CD4-positive, alpha-beta T cell (primary cell): ENCODE measurements at regions not wholly inside any gene's neighbourhood (a gene's known extent, or its start where the extent isn't known, plus 50 kb on each side); places are given as distances from the start of the nearest gene placed in this dataset.

Experiments
- ATAC-seq: fragments of 200-7000 bp; cut with Tn5 transposase; one replicate; pipeline ENCODE4 v1.10.0; 2022; ENCODE audit warnings: mild to moderate bottlenecking; ENCODE audit not compliant: poor library complexity
- CTCF ChIA-PET: fragments of 350-600 bp; sonication (Branson Sonifier 250); formaldehyde crosslinking; loops from one replicate; lab custom pipeline; 2021; ENCODE audit warnings: antibody characterized with exemption, inconsistent platforms; lab: Charles Lee
- POLR2A ChIA-PET: fragments of 350-600 bp; sonication (Branson Sonifier 250); formaldehyde crosslinking; loops from one replicate; lab custom pipeline; 2021; ENCODE audit warnings: antibody characterized with exemption, inconsistent platforms; lab: Charles Lee
- DNase-seq, 14 experiments: peaks; one replicate each; pipeline ENCODE4 v3.0.0-alpha.2; 2013 to 2020; ENCODE audit warnings: mixed read lengths in 2 of 14
- H3K27ac ChIP-seq, 2 donors: one replicate each; pipeline versions ENCODE4 v1.5.1 to v1.7.0; 2013; ENCODE audit warnings: low read length in 2 of 2, low read depth in 1 of 2, mild to moderate bottlenecking in 1 of 2
- H3K27me3 ChIP-seq, 2 experiments: 1 replicate in 1 of 2; 2 replicates in 1 of 2; pipeline versions ENCODE4 v1.6.1 to v1.7.0; 2013; ENCODE audit warnings: low read length in 2 of 2, control low read depth in 1 of 2, mild to moderate bottlenecking in 1 of 2, moderate library complexity in 1 of 2; ENCODE audit not compliant: insufficient read depth in 2 of 2, control insufficient read depth in 1 of 2
- H3K36me3 ChIP-seq: one replicate; pipeline ENCODE4 v1.6.1; 2013; ENCODE audit warnings: low read length, control low read depth; ENCODE audit not compliant: insufficient read depth
- H3K4me1 ChIP-seq: one replicate; pipeline ENCODE4 v1.6.1; 2013; ENCODE audit warnings: low read length, control low read depth; ENCODE audit not compliant: insufficient read depth
- H3K4me3 ChIP-seq: one replicate; pipeline ENCODE4 v1.5.1; 2013; ENCODE audit warnings: mild to moderate bottlenecking, low read length, moderate library complexity
- H3K9me3 ChIP-seq, 2 experiments: 1 replicate in 1 of 2; 2 replicates in 1 of 2; pipeline versions ENCODE4 v1.6.1 to v1.7.0; 2013; ENCODE audit warnings: low read length in 2 of 2, mild to moderate bottlenecking in 2 of 2, control low read depth in 1 of 2, moderate library complexity in 1 of 2; ENCODE audit not compliant: control insufficient read depth in 1 of 2, insufficient read depth in 1 of 2
- H3K27ac Mint-ChIP-seq: one replicate; pipeline ENCODE4 v1.8.0; 2020; ENCODE audit warnings: mixed read lengths
- H3K27me3 Mint-ChIP-seq: one replicate; pipeline ENCODE4 v1.8.0; 2021; ENCODE audit warnings: mixed read lengths
- H3K36me3 Mint-ChIP-seq: one replicate; pipeline ENCODE4 v1.8.0; 2021; ENCODE audit warnings: low read depth, mixed read lengths
- H3K4me1 Mint-ChIP-seq: one replicate; pipeline ENCODE4 v1.8.0; 2021; ENCODE audit warnings: low read depth, mixed read lengths
- H3K4me3 Mint-ChIP-seq: one replicate; pipeline ENCODE4 v1.8.0; 2020; ENCODE audit warnings: mild to moderate bottlenecking, mixed read lengths
- H3K9me3 Mint-ChIP-seq: one replicate; pipeline ENCODE4 v1.8.0; 2020; ENCODE audit warnings: mixed read lengths
- intact Hi-C, 2 experiments: fragments of 100-400 bp; cut with DNase I in 1 of 2; cut with micrococcal nuclease in 1 of 2; formaldehyde crosslinking; loops; one replicate each; pipeline versions ENCODE4 v1.15.1 to v1.9.0; 2023 to 2025; cut with DNase I, micrococcal nuclease
- TF ChIP-seq, protein P1 (sequence below): fragments of 200-600 bp; IDR thresholded peaks from one replicate; pipeline ENCODE4 v1.8.0; 2022; ENCODE audit warnings: antibody characterized with exemption, mild to moderate bottlenecking

DNA sequence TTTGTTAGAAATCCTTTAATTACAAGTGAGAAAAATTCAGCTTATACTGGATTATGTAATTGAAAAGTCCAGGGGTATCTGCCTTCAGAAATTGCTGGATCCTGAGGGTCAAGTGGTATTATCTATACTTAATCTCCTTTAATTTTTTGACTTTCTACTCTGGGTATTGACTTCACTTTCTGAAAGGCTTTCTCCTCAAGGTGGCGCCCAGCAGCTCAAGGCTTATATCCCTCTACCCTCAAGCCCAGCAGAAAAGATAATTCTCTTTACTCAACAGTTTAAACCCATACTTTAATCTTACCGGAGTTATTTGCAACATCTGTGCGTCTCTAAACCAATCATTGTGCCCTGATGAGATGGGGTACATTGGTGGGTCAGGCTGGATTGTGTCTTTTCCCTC is 129.5 kb downstream of the LARP7 start:
- H3K9me3 Mint-ChIP-seq, result no peaks in the 10 kb centered on the region
- Histone ChIP-seq H3K27ac (no peak overlapping the region), H3K27me3 (no peaks in the 10 kb centered on the region), H3K4me3 (no peak overlapping the region), H3K9me3 (no peaks in the 10 kb centered on the region), H3K36me3 (no peaks in the 10 kb centered on the region), H3K4me1 (no peaks in the 10 kb centered on the region)
- intact Hi-C loops, result loop anchor here (5.0 to 10.0 kb wide), 3 partner anchors 439 to 1928 kb away; no protein-coding TSS in a partner anchor
- H3K27me3 Mint-ChIP-seq, result peaks cover 18% of the 10 kb centered on the region
- ChIA-PET CTCF (interaction anchor here (0.6 kb wide), 1 partner anchor 150 kb away, joined by 4 read pairs; no protein-coding TSS in a partner anchor), POLR2A (no interaction called here)
- TF ChIP-seq, protein P1, sequence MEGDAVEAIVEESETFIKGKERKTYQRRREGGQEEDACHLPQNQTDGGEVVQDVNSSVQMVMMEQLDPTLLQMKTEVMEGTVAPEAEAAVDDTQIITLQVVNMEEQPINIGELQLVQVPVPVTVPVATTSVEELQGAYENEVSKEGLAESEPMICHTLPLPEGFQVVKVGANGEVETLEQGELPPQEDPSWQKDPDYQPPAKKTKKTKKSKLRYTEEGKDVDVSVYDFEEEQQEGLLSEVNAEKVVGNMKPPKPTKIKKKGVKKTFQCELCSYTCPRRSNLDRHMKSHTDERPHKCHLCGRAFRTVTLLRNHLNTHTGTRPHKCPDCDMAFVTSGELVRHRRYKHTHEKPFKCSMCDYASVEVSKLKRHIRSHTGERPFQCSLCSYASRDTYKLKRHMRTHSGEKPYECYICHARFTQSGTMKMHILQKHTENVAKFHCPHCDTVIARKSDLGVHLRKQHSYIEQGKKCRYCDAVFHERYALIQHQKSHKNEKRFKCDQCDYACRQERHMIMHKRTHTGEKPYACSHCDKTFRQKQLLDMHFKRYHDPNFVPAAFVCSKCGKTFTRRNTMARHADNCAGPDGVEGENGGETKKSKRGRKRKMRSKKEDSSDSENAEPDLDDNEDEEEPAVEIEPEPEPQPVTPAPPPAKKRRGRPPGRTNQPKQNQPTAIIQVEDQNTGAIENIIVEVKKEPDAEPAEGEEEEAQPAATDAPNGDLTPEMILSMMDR, result no peak
- no peak overlapping the region for H3K4me3 Mint-ChIP-seq
- DNase-seq (no peak), ATAC-seq (no peak)
- no peak overlapping the region for H3K27ac Mint-ChIP-seq
- no peaks in the 10 kb centered on the region for H3K4me1 Mint-ChIP-seq
- H3K36me3 Mint-ChIP-seq, result no peaks in the 10 kb centered on the region

DNA sequence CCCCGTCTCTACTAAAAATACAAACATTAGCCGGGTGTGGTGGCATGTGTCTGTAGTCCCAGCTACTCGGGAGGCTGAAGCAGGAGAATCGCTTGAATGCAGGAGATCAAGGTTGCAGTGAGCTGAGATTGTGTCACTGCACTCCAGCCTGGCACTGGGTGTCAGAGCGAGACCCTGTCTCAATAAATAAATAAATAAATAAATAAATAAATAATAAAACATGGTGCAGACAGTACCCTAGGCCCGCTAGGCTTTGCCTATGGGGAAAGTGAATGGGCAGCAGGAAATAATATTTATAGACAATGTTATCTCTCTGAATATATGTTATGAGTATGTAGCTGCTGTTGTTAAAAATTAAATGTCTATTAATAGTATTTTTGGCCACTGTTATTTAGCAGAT is 130.4 kb downstream of the LARP7 start:
- Mint-ChIP-seq H3K27me3 (peaks cover 14% of the 10 kb centered on the region), H3K27ac (no peak overlapping the region), H3K36me3 (no peaks in the 10 kb centered on the region), H3K4me1 (no peaks in the 10 kb centered on the region), H3K4me3 (no peak overlapping the region), H3K9me3 (no peaks in the 10 kb centered on the region)
- no peak overlapping the region for H3K27ac ChIP-seq
- H3K9me3 ChIP-seq, result no peaks in the 10 kb centered on the region
- TF ChIP-seq, protein P1, result no peak
- H3K4me3 ChIP-seq, result no peak overlapping the region
- H3K36me3 ChIP-seq, result no peaks in the 10 kb centered on the region
- ATAC-seq (no peak), DNase-seq (no peak)
- no peaks in the 10 kb centered on the region for H3K27me3 ChIP-seq
- CTCF ChIA-PET, result no interaction called here
- intact Hi-C loops, result loop anchor here (5.0 to 10.0 kb wide), 3 partner anchors 440 to 1927 kb away; no protein-coding TSS in a partner anchor
- H3K4me1 ChIP-seq, result no peaks in the 10 kb centered on the region
- POLR2A ChIA-PET, result no interaction called here

DNA sequence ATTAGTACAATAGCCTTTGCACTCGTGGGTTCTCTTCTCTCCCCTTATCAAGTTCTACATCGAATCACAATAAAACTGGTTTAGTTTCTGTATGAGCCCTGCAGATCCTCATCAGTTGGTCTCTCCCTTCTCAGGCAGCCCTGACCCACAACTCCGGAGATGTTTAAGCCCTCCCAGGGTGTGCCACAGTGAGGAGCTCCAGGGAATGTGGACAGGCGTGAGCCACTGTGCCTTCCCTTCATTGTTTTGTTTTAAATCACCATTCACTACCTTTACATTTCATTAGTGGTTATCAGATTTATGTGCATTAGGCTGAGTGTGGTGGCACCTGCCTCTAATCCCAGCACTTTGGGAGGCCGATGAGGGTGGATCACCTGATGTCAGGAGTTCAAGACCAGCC is 133.2 kb downstream of the LARP7 start:
- Mint-ChIP-seq H3K27me3 (peaks cover 12% of the 10 kb centered on the region), H3K36me3 (no peaks in the 10 kb centered on the region), H3K4me3 (no peak overlapping the region), H3K27ac (no peak overlapping the region), H3K9me3 (no peaks in the 10 kb centered on the region), H3K4me1 (no peaks in the 10 kb centered on the region)
- Histone ChIP-seq H3K9me3 (no peaks in the 10 kb centered on the region), H3K4me3 (no peak overlapping the region), H3K36me3 (no peaks in the 10 kb centered on the region), H3K27ac (no peak overlapping the region), H3K27me3 (peaks cover 0 to 2% of the 10 kb centered on the region in 2 experiments), H3K4me1 (no peaks in the 10 kb centered on the region)
- DNase-seq (no peak), ATAC-seq (no peak)
- TF ChIP-seq, protein P1, result no peak
- CTCF ChIA-PET, result no interaction called here
- intact Hi-C loops, result no loop called here
- POLR2A ChIA-PET, result no interaction called here
